MG63 (cell line): ENCODE measurements at regions not wholly inside any gene's neighbourhood (a gene's known extent, or its start where the extent isn't known, plus 50 kb on each side); places are given as distances from the start of the nearest gene placed in this dataset.

Experiments
- DNase-seq: peaks from one replicate; pipeline ENCODE4 v3.0.0-alpha.2; 2020
- H3K27me3 ChIP-seq: fragments of 250-450 bp; sonication (Bioruptor Pico); 2 replicates; pipeline ENCODE4 v1.5.1; 2020; ENCODE audit warnings: mild to moderate bottlenecking, moderate library complexity
- H3K36me3 ChIP-seq: fragments of 250-450 bp; sonication (Bioruptor Pico); 2 replicates; pipeline ENCODE4 v1.5.1; 2020; ENCODE audit warnings: mild to moderate bottlenecking, moderate library complexity
- H3K4me3 ChIP-seq: fragments of 250-450 bp; sonication (Bioruptor Pico); 2 replicates; pipeline ENCODE4 v1.5.1; 2020; ENCODE audit warnings: mild to moderate bottlenecking, moderate library complexity
- H3K9me3 ChIP-seq: fragments of 250-450 bp; sonication (Bioruptor Pico); 2 replicates; pipeline ENCODE4 v1.5.1; 2020; ENCODE audit warnings: mild to moderate bottlenecking, moderate library complexity

DNA sequence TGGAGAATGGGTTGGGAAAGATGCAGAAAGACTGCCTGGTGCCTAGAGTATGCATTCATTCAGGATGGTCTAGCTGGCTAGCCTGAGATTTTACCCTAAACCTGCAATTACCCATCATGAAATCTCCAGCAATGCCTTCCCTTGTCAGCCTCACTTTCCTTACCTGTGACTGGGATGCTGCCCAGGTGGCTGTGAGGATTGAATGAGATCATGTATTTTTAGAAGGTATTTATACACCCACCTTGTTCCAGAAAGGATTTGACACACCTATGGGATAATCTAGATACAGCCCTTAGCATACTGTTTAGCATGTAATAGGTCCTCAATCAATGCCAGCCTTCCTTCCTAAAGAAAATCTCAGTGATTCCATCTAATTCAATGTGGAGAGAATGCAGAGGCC is 561.4 kb downstream of the CDK5RAP2 start:
- Histone ChIP-seq H3K4me3 (no peak overlapping the region), H3K27me3 (no peaks in the 10 kb centered on the region), H3K9me3 (no peaks in the 10 kb centered on the region; the same call in 1 of the 2 replicates), H3K36me3 (no peaks in the 10 kb centered on the region)
- DNase-seq: no peak

DNA sequence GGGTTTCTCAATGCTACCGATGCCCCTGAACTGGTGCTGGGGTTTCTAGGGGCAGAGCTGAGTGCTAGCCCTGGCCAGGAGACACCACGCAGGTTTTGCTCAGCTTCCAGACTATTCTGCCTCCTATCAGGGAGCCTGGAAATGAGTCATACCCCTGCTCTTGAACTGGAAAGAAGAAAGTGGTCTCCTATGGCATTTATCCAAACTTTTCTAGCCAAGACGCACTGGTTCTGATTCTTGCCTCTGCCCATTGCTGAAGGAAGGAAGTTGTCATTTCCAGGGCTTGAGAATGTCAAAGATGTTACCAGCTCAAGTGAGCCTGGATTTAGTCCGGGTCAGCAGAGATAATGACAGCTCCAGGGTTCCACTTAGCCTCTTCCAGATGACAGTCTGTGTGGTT is 561.9 kb downstream of the CDK5RAP2 start:
- no peak overlapping the region for H3K4me3 ChIP-seq
- no peaks in the 10 kb centered on the region; the same call in 1 of the 2 replicates for H3K9me3 ChIP-seq
- H3K27me3 ChIP-seq: no peaks in the 10 kb centered on the region
- no peaks in the 10 kb centered on the region for H3K36me3 ChIP-seq
- DNase-seq: no peak

DNA sequence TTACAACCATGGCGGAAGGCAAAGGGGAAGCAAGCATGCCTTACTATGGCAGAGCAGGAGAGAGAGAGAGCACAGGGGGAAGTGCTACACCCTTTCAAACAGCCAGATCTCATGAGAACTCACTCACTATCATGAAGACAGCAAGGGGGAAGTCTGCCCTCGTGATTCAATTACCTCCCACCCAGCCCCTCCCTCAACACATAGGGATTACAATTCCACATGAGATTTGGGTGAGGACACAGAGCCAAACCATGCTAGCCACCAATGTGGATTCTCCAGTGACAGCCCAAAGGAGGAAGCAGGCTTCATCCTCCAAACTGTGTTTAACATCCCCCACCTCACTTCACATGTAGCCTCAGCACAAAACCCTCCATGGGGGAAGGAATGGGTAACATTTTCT is 563.7 kb downstream of the CDK5RAP2 start:
- no peak for DNase-seq
- Histone ChIP-seq H3K27me3 (no peaks in the 10 kb centered on the region), H3K4me3 (no peak overlapping the region), H3K36me3 (no peaks in the 10 kb centered on the region), H3K9me3 (no peaks in the 10 kb centered on the region)

DNA sequence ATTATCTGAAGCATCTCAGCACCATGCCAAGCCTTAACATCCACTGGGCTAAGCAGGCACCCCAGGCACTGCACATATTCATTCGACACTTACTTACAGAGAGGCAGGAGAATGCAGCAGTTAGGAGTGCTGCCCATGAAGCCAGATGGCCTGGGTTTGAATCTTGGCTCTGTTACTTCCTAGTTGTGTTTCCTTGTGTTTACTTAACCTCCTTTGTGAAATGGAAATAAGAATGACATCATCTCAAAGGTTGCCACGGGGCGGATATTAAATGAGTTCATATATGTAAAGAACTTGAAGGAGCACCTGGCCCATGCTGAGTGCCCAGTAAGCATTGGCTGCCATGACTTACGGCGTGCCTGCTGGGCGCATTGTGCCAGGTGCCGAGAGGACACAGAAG is 565.2 kb downstream of the CDK5RAP2 start:
- Histone ChIP-seq H3K36me3 (no peaks in the 10 kb centered on the region), H3K27me3 (no peaks in the 10 kb centered on the region), H3K4me3 (no peak overlapping the region), H3K9me3 (no peaks in the 10 kb centered on the region)
- DNase-seq: peak; percentile 47

DNA sequence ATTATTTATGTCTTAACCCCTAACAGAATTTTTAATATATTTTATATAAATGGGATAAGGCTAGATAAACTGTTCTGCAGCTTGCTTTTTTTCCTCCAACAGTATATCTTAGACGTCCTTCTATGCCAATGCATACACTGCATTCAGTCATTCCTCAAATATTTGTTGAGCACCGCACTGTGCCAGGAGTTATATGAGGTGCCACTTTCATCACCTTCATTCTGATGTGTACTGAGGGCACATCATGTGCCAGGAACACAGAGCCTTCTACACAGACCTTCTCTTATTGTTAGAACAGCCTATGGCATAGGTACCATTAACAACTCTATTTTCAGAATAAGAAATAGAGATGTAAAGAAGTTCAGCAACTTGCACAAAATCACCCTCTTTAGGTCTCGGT is 570.1 kb downstream of the CDK5RAP2 start:
- no peak overlapping the region for H3K4me3 ChIP-seq
- no peaks in the 10 kb centered on the region for H3K9me3 ChIP-seq
- no peaks in the 10 kb centered on the region for H3K36me3 ChIP-seq
- no peaks in the 10 kb centered on the region for H3K27me3 ChIP-seq
- DNase-seq: no peak

DNA sequence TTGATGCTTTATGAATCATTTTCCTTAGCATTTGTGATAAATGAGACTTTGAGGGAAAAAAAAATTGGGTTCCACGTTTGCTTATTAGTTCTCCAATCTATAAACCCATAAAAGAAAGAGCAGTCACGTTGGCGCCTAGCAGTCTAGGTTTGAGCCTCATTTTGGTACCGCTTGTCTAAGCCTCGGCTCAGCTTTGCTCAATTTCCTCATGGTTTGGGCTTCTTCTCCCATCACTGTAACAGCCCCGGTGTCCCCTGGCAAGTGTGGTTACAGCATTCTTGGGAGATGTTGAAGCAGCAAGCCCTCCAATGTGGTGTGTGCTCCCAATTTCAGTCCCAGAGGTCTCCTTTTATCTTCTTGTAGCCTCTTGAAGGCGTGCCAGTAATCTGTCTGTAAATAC is 578.4 kb downstream of the CDK5RAP2 start:
- Histone ChIP-seq H3K27me3 (no peaks in the 10 kb centered on the region), H3K4me3 (no peak overlapping the region), H3K36me3 (no peaks in the 10 kb centered on the region), H3K9me3 (no peaks in the 10 kb centered on the region)
- DNase-seq: no peak

DNA sequence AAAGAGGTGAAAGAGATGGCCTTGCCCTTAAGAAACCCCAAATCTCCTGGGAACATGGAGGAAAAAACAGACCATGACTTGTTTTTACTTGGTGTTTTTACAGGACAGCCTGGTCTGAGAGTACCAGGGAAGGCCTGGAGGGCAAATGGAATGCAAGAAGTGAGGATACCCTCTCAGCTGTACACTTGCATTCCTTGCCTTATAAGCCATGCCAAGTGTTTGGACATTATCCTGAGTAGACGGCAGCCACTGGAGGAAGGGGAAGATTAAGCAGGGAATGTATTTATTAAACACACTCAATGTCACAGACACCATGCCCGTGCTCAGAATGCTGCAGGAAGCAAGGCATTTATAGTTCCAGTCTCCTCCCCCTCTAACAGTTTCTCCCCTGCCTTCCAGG is 581.4 kb downstream of the CDK5RAP2 start:
- no peaks in the 10 kb centered on the region for H3K9me3 ChIP-seq
- no peaks in the 10 kb centered on the region for H3K36me3 ChIP-seq
- DNase-seq: no peak
- no peaks in the 10 kb centered on the region for H3K27me3 ChIP-seq
- H3K4me3 ChIP-seq: no peak overlapping the region

DNA sequence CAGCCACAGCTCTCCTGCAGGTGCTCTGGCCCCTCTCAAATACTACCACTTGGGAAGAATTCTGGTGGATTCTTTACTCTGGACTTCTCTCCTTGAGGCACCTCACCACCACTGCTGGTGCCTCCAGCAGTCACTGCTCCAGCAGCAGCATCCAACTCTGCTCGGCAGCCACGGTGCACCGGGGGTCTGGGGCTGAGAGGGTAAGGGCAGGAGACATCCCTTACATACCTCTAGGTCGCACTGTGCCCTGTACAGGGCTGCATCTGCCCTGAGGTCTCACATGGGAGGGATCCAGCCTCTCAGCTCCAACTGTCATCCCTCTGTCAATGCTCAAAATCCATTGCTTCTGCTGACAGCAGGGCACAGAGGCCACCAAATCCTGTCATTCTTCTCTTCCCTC is 588.2 kb downstream of the CDK5RAP2 start:
- Histone ChIP-seq H3K4me3 (no peak overlapping the region), H3K27me3 (no peaks in the 10 kb centered on the region), H3K36me3 (no peaks in the 10 kb centered on the region), H3K9me3 (no peaks in the 10 kb centered on the region)
- no peak for DNase-seq

DNA sequence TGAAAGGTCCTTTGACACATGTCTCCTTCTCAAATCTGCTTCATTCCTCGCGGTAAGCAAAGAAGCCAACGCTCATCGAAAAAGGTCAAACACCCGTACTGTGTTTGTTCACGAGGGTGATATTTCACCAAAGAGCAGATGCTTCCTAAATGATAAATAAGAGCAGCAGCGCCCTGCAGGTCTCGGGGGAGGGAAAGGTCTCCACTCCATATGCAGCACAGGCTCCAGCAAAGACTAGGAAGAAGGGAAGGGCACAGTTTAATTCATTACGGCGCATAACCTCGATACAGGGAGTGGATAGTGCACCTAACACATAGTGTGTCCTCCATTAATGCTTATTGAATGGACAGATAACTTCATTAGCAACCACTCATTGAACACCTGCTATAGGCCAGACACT is 593.3 kb downstream of the CDK5RAP2 start:
- H3K27me3 ChIP-seq: no peaks in the 10 kb centered on the region
- no peak for DNase-seq

DNA sequence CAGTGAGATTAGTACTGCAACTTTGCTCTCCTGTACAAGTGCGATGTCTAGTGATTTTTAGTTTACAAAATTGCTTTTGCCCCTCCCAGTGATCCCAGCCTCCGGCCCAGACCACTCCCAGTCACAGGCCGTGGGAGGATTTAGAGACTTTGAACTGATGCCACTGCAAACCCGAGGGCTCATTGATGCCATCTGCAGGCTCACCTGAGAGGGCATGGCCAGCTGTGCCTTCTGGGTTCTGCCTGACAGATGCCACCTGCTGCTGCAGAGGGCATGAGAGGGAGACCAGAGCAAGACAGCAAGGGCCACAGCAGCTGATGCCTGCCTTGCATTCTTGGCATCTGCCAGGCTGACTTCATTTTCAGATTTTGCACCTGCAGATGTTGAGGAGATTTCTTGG is 593.8 kb downstream of the CDK5RAP2 start:
- H3K36me3 ChIP-seq: no peaks in the 10 kb centered on the region
- DNase-seq: no peak
- no peaks in the 10 kb centered on the region for H3K27me3 ChIP-seq
- no peaks in the 10 kb centered on the region for H3K9me3 ChIP-seq
- H3K4me3 ChIP-seq: no peak overlapping the region

More for the DNA sequence above, 593.3 kb downstream of the CDK5RAP2 start:
- H3K36me3 ChIP-seq: no peaks in the 10 kb centered on the region
- H3K9me3 ChIP-seq: no peaks in the 10 kb centered on the region
- no peak overlapping the region for H3K4me3 ChIP-seq

DNA sequence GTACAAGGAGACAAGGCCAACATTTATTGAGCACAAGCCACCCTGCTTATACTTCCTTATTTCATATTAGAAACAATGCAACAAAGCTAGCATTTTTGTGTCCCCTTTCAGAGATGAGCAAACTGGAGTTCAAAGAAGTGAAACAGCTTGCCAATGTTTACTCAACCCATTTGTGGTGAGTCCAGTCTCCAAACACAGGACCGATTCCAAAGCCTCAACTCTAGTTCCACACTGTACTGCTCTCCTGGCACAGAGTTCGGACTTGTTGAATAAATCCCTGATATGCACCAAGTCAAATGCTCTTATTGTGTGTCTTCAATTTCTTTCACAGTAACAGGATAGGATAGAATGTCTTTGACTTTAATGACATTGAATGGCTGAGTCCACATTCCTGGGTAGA is 604.8 kb upstream of the BRINP1 start:
- H3K27me3 ChIP-seq: no peaks in the 10 kb centered on the region
- DNase-seq: peak; percentile 60
- H3K36me3 ChIP-seq: no peaks in the 10 kb centered on the region
- no peaks in the 10 kb centered on the region; the same call in 1 of the 2 replicates for H3K9me3 ChIP-seq
- no peak overlapping the region for H3K4me3 ChIP-seq

DNA sequence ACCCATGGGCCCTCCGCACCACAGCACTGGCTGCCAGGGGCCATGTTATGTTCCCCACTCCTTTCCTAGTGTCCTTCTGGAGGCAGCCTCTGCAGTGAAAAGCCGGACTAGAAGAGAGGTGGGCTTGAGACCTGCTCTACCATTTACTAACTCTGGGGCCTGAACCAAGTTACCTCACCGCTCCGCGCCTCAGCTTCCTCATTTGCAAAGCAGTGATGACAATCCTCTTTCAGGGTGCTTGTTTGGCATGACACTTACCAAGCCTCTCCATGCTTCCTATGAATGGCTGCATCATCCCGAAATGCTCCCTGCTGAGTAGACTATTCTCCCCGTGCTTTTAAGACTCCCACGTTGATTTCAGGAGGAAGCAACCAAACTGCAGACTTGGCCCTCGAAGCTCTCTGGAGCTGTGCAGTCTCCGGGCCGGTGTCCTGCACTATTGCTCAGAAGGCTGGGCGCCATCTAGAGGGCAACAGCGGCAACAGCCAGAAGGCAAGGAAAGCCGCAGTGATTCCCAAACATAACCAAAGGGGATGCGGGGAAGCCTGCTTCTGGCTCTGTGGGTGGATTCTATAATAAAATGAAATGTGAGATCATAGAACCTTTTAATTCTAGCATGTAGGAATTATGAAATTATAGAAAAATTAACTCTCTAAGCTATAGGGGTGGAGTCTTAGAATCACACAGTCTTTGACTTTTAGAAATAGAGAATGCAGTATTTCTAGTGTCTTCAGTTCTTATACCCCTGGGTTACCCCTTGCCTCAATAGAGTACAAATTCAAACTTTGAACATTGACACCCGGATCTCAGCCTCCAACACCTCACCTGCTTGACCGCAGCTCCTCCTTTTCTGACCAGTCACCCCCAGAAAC is 599.8 kb upstream of the BRINP1 start:
- Histone ChIP-seq H3K36me3 (no peaks in the 10 kb centered on the region), H3K4me3 (no peak overlapping the region), H3K27me3 (no peaks in the 10 kb centered on the region), H3K9me3 (no peaks in the 10 kb centered on the region)
- peak; percentile 79 for DNase-seq

DNA sequence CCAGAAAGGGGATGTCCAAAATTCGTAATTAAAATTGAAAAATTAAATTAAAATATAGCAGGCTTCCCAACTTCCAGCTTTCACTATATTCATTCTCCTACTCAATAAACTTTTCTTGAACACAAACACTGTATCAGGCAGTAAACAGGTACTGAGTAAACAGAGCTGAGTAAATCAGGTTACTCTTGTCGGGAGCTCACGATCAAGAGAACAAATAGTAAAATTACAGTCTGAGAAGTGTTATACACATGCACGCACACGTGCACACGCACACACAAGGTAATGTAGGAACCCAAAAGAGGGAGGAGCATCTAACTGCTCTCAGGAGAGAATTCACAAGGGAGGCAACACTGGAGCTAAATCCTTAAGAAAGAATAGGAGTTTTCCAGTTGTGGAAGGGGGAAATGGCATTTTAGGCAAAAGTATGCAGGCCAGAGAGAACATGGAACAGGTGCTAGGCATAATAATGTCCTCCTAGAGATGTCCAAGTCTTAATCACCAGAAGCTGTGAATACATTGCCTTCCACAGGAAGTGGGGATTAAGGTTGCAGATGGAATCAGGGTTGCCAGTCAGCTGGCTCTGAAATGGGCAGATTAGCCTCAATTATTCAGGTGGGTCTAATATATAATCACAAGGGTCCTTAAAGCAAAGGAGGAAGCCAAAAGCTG is 598.8 kb upstream of the BRINP1 start:
- H3K9me3 ChIP-seq: no peaks in the 10 kb centered on the region
- H3K36me3 ChIP-seq: no peaks in the 10 kb centered on the region
- no peak overlapping the region for H3K4me3 ChIP-seq
- H3K27me3 ChIP-seq: no peaks in the 10 kb centered on the region
- no peak for DNase-seq

DNA sequence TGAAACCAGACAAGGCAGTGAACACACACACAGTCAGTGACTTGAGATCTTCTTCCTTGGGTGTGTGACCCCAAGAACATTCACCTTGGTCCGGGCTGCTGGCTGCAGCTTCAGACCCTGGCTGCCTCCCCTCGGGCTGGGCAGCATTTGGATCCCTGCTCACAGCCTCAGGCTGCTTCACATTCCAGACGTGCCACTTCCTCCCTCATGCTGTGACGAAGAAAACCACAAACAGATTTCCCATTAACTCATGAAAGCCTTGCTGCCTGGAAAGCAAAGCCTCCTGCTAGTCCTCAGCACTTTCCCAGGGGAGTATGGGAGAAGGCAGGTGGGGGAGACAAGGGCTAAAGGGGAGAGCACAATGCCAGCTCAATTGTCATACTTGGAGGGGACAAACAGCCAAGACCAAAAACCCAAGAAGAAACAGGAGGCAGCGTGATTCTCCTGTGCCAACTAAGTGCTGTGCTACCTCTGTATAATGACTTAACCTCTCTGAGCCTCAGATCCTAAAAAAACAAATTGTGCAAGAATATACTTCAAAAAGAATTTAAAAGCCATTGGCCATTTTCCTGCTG is 594.6 kb upstream of the BRINP1 start:
- no peaks in the 10 kb centered on the region for H3K9me3 ChIP-seq
- no peaks in the 10 kb centered on the region for H3K36me3 ChIP-seq
- peak; percentile 86 for DNase-seq
- no peak overlapping the region for H3K4me3 ChIP-seq
- no peaks in the 10 kb centered on the region for H3K27me3 ChIP-seq

DNA sequence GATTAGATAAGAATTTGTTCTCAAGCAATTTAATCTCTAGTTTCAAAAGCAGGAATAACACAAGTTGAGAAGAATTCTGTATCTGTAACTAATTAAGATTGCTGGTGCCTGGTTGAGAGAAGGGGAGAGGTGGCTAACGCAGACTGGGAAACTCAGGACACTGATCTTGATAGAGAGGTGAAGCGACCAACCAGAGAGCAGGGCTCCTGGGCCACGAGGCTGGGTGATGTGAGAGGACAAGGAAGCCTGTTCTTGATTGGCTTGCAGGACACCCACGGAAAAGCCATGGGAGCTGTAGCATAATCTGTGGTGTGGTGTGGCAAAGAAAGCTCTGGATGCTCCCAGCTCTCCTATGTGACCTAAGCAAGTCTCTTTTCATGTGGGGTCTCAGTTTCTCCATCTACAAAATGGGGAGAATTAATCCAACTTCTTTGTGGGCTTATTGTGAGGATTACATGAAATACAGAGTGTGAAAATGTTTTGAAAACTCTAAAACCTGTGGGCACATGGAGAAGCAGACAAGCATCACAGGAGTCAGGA is 594.1 kb upstream of the BRINP1 start:
- H3K36me3 ChIP-seq: no peaks in the 10 kb centered on the region
- no peaks in the 10 kb centered on the region for H3K27me3 ChIP-seq
- H3K4me3 ChIP-seq: no peak overlapping the region
- DNase-seq: peak; percentile 55
- no peaks in the 10 kb centered on the region for H3K9me3 ChIP-seq

DNA sequence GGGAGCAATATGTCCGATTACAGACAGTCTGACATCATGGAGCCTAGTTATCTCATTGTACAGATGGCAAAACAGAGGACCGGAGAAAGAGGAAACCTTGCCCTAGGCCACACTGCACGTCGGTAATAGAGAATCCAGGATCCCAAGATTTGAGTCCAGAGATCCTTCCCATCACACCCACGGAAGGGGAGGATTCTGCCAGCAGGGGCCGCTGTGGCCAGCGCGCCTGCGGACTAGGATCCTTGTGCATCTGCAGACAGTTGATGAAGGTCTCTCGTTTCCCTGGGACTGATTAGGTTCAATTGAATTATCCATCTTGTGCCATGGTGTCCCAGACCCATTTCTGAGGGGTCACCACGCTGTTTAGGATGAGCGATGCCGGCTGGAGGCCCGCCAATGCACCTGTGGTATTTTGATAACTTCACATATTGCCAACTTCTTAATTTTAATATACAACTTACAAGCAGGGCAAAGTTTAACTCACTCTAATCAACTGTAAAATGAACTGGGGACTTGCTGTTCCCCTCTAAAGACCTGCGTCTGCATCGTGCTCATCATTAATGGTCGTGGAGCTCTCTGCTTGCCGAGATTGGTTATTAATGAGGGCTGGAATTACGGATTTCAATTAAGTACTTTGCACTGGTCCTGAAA is 592.7 kb upstream of the BRINP1 start:
- H3K27me3 ChIP-seq: no peaks in the 10 kb centered on the region
- no peak for DNase-seq
- no peaks in the 10 kb centered on the region for H3K36me3 ChIP-seq
- no peaks in the 10 kb centered on the region for H3K9me3 ChIP-seq
- H3K4me3 ChIP-seq: no peak overlapping the region
